ENCODE measurements at regions not wholly inside any gene's neighbourhood (a gene's known extent, or its start where the extent isn't known, plus 50 kb on each side); places are given as distances from the start of the nearest gene placed in this dataset.
"Not testable (repeated sequence)": the region's sequence is repeated elsewhere in the genome, so short reads cannot be mapped to it uniquely, and the experiment has no call there.

GRCh38 chr17:16870253-16871245 lies 101.4 kb downstream of the TNFRSF13B start:
- DNase-seq = peak; percentile 44

- peak; percentile 17 for DNase-seq
Observed at GRCh38 chr17:16869531-16870252, 102.2 kb downstream of the TNFRSF13B start.

- peak; percentile 10 for DNase-seq
Observed at GRCh38 chr17:16868616-16869015, 103.3 kb downstream of the TNFRSF13B start.

DNA sequence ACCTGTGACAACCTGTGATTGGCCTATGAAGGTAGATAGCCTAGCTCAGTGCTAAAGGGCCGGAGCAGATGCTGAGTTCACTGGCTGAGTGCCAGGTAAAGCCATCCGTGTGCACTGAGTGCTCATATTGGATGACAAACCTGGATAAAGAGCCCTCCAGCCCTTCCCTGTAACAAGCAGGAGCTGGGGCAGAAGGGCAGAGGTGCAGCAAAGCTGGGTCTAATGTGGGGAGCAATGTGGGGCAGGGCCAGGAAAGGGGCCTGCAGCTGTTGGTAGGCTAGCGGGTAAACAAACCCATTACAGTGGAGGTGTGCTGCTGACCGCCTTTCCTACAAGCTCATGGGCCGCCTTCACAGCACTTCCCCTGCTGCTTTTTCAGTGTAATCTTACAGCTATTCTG lies 104.4 kb downstream of the TNFRSF13B start:
- DNase-seq = peak; percentile 17

- DNase-seq = peak; percentile 8
Observed at GRCh38 chr17:16866841-16867240, 105.1 kb downstream of the TNFRSF13B start.

DNA sequence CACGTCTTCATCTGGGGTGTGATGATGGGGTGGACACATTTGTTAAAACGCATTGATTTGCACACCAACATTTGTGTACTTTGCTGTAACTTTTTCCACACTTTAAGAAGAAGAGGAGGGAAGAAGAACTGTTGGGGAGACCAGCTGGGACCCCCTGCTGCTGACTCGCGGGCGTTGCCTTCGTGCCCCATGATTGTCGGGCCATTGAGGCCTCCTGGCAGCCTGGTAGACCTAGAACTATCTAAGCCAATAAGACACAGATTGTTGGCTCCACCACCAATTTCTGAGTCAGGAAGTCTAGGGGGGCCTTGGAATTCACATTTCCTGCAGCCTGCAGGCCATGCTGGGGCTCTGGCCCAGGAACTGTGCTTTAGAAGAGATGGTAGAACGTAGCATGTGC lies 105.5 kb downstream of the TNFRSF13B start:
- no peak for DNase-seq

- not testable (repeated sequence) for DNase-seq
Observed at GRCh38 chr17:16865704-16866103, 106.2 kb downstream of the TNFRSF13B start.

DNA sequence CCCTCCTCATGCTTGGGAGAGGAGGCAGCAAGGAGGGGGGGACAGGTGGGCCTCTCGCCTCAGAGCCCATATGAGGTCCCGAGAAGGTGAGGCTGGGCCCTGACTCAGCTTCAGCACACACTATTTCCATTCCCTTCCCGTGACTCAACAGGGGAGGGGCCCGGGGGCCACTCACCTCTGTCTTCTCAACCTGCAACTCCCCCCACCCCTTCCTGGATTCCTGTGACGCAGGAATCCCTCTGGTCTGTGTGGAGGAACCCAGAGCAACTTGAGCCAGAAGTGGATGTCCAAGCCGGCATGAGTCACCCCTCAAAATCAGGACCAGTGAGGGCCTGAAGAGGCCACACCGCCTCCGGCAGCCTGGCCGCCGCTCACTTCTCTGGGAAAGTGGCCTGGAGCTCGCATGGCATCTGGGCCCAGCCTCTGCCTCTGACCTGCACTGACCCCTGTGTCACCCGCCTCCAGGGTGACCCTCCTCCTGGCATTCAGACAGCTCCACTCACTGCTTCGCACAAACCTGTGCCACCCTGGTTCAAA lies 106.8 kb downstream of the TNFRSF13B start:
- not testable (repeated sequence) for DNase-seq

DNA sequence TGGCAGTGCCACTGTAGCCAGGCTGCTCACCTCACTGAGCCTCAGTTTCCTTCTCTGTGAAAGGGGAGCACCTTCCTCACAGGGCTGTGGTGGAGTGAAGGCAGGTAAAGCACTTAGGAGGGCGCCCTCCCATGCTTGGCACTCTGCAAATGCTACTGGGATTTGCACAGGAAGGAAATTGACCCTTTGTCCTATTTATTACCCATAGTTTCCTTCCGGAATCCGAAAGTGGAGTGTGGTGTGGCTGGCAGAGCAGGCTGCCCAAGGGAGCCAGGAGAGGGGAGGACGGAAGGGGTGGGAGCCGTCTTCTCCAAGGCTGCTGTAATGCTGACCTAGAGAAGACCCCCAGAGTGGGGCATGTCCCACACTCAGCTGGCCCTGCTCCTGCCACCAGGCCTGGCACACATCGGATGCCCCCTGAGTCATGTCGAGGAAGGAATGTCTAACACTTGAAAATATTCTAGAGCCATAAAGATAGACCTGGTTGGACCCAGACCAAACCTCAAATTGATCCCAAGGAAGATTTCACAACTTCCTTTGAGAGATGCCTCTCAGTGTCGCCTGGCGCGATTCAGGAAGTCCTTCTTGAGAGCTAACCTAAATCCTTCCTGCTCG lies 107.3 kb downstream of the TNFRSF13B start:
- DNase-seq = not testable (repeated sequence)

- not testable (repeated sequence) for DNase-seq
Observed at GRCh38 chr17:16861152-16861551, 110.8 kb downstream of the TNFRSF13B start.

DNA sequence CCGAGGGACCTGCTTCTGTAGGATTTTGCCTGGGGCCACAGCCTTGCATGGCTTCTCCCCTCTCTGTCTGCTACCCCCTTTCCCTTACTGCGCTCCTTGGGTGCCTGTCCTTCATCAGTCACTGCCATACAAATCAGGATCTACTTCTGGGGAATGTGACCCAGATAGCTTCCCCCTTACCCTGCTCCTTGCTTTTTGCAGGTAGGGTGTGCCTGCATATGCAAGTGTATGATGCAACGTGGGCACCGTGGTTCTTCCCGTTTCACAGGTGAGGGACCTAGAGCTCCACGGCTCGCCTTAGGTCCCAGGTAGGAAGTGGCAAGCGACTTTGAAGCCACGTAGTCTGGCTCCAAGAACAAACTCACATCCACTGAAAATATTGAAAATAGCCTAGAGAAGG lies 111.5 kb downstream of the TNFRSF13B start:
- DNase-seq = not testable (repeated sequence)

GRCh38 chr17:16859515-16859914 lies 112.4 kb downstream of the TNFRSF13B start:
- not testable (repeated sequence) for DNase-seq

DNA sequence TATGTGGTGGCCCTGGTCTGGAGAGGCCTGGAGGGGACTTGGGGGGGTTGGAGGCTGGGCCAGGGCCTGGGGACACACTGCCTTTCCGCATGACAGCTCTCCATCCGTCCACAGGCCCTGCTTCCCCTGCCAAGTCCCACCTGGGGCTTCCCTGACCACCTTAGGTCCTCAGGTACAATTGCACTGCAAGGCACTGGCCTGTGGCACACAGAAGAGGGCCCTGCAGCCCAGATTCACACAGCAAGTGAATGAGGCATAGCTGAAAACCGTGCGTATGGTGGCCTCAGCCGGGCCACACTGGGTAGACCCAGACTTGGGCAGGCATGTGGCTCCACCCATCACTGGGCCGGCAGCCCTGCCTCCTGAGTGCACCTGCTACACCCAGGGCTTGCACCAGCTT lies 114.2 kb downstream of the TNFRSF13B start:
- not testable (repeated sequence) for DNase-seq

DNA sequence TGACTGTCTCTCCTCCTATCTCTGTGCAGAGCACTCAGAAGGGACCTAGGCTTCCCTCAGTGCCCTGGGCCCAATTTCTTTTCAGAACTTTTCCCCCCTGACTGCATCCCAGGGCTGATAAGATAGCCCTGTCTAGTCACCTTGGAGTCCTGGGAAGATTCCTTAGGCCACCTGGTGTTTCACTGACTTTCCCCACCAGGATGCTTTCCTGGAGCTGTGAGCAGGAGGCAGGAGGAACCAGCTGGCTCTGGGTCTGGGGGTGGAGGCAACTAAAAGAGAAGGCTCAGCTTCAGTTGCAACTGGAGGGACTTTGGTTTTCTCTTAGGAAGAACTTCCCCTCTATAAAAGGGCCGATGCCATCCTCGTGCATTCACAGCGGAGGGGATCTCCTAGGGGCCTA lies 115.1 kb downstream of the TNFRSF13B start:
- DNase-seq = not testable (repeated sequence)

DNA sequence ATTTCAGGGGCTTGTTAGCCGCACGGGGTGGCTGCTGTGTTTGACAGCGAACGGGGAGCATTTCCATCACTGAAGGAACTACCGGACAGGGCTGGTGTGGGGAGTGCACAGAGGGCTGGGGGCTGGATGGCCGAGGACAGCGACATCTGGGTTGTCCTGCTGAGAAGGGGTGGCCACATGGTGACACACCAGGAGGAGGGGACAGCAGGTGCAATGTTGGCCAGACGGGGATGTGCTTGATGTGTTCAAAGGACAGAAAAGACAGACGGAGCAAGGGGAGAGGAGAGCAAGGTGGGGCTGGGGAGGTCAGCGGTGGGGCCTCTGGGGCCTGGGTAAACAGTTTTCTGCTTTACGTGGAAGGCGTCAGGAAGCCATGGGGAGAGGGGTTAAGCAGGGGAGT lies 115.7 kb downstream of the TNFRSF13B start:
- DNase-seq = not testable (repeated sequence)

GRCh38 chr17:16854636-16855035 lies 117.3 kb downstream of the TNFRSF13B start:
- DNase-seq = not testable (repeated sequence)

GRCh38 chr17:16853661-16854320 lies 118.1 kb downstream of the TNFRSF13B start:
- DNase-seq = no peak

GRCh38 chr17:16849861-16850260 lies 122.1 kb downstream of the TNFRSF13B start:
- DNase-seq = not testable (repeated sequence)

DNA sequence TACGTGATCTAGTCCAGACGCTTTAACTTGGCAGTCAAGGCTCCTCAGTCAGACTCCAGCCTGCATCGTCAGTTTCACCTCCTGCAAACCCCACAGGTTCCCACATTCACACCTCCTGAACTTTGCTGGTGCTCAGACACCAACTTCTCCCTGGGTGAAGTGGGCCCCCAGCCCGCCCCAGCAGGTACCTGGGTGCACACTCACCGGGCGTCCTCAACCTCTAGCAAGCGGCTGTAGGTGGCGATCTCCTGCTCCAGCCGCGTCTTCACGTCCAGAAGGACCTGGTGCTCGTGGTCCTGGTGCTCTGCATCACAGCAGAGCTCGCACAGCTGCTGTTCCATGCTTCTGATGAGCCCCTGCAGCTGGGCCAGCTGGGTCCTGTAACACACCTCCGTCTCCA lies 122.9 kb downstream of the TNFRSF13B start:
- not testable (repeated sequence) for DNase-seq

- not testable (repeated sequence) for DNase-seq
Observed at GRCh38 chr17:16845098-16845497, 126.8 kb downstream of the TNFRSF13B start.

DNA sequence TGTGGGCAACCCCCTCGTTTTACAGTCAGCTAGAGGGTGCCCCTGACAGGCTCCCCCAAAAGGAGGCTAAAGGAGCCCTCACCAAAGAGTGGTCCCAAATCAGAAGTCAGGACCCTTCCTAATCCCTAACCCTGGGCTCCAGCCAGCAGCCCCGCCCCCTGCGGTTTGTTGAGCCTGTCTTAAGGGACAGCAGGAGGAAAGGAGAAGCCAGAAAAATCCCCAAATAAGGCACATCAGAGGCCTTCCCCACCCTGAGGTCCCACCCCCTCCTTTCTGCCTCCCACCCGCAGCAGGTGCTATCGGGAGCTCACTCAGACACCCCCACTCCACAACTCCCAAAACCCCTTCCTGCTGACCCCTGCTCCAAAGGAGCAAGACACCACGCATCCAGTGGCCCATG lies 127.2 kb downstream of the TNFRSF13B start:
- peak; percentile 60 for DNase-seq

- DNase-seq = peak; percentile 10
Observed at GRCh38 chr17:16843511-16843910, 128.4 kb downstream of the TNFRSF13B start.
